ENCODE measurements at regions not wholly inside any gene's neighbourhood (a gene's known extent, or its start where the extent isn't known, plus 50 kb on each side); places are given as distances from the start of the nearest gene placed in this dataset.

DNA sequence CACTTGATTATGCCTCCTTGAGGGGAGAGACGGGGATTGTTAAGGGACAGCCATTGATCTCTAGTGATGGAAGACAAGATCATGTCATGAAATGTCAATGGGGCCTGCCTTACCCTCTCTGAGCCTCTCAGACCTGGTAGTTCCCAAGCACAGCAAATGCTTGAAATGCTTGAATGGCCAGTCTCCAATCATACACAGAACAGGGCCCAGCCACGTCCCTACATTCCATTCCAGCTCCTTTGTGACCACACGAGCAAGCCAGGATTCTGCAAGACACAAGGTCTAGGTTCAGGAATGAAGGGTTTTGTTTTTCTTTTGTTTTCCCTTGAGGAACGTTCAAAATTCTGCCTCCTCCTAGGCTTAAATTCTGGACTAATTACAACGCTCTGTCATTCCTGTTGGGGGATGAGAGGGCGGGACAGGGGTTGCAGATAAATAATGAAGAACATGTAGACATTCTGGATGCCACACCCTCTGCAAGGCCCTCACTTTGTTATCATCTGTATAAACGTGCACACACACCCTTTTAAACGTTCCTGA is 98.1 kb upstream of the YPEL5 start:
- no peak for DNase-seq

DNA sequence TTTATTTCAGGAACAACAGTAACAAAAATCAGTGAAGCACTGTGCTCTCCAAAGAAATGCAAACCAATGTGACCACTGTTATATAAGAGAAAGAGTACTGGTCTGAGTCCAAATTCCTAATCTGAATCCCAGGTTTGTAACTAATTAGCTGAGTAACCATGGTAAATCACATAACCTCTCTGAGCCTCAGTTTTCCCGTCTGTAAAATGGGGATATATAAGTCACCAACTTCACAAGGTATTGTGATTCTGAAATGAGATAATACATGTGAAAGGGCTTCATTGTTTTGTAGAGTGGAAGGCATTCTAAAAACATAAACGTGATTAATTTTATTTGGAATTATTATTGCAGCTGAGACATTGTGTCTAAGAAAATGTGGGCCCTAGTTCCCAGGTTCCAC is 91.3 kb upstream of the YPEL5 start:
- no peak for DNase-seq

DNA sequence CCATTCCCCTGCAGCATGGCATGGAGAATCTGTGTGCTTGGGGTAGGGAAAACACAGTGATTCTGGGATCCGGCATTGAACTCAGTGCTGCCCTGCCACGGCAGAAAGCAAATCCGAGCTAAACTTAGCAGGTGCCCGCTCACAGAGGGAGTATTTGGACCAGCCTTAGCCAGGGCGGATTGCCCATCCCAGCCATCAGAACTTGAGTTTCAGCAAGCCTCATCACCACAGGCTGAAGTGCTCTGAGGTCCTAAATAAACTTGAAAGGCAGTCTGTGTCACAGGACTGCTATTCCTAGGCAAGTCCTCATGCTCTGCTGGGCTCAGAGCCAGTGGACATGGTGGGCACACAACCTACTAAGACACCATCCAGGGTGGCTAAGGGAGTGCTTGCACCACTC is 86.2 kb upstream of the YPEL5 start:
- no peak for DNase-seq

DNA sequence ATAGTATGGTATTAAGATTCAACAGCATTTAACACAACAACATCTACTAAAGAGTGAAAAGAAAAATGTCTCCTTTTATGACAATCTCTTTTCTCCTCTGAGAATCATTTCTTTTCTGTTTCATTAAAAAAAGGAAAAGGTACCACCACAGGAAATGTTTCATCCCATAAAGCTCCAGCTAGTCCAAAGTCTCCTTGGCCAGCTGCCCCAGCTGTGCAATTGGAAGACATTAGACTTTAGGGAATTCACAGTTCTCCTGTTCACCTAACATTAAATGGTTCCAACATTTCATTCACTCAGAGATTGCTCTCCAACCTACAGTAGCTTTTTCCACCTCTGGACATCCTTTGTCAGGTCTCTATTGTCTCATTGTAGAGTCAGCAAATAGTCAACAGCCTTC is 78.7 kb upstream of the YPEL5 start:
- no peak for DNase-seq

DNA sequence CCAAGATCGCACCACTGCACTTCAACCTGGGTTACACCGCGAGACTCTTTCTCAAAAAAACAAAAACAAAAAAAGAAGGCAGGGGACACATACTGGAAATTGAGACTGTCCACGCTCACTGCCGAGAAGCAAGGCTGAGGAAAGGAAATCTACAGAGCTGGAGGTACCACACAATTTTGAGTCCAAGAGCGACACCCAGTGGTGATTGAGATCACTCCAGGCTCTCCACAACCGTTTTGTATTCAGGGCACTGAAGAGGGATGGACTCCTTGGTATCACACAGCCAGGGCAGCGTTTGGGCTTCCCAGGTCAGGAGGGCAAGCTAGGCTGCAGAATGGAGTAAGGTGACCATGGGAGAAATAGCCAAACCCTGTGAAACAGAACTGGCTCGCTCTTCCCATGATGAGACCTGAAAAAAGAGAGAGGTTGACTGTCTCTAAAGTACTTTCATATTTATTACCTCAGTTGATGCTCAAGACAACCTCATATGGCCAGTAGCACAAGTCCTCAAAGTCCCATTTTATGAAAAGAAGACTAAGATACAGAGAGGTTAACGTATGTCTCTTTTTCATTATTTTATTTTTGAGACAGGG is 74.5 kb upstream of the YPEL5 start:
- peak; percentile 15 for DNase-seq

DNA sequence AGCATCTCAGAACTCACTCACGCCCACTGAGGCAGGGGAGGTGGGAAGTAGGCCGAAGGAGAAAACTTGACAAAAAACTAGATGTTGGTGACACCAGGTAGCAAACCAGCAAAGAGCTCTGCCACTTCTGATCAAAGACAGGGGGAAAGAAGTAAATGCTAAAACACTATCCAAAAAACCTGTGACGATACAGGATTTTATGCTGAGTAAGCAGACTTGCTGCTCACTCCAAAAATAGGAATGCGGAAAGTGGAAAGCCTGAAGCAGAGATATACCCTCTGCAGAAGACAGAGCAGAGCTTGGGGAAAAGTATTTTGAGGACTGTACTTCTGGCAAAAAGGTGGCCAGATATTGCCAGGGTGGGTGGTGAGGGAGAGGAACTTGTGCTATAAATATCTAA is 73.3 kb upstream of the YPEL5 start:
- DNase-seq = no peak

DNA sequence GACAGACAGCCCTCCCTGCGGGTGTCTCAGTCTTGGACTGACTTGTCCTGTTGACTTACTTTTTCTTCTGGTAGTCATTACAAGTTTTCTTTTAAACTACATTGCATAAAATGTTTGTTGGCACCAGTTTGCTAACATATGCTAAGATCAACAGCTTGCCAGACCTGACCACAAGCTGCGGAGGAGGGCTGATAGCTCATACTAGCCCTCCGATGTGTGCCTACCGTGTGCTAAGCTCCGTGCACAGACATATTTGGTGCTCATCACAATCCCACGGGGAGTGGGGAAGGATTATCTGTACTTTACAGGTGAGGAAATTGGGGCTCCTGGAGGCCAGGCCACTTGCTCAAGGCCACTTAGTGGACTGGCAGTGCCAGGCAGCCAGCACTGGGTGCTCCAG is 72.8 kb upstream of the YPEL5 start:
- no peak for DNase-seq

DNA sequence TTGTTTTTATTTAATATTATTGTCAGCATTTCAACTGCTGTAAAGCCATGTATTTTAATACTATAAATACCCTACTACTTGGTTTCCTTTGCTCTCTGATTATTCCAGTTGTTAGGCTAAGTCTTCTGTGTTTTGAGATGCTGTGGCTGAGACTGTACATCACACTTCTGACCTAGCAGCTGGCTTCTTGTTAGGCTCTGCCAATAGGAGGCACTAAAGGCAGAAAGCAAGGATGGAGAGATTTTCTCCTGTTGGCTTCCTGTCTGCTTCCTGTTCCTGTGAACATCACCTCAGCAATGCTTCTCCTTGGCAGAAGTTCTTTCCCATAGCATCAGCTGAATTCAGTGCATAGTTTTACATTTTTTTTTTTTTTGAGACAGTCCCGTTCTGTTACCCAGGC is 68.3 kb upstream of the YPEL5 start:
- no peak for DNase-seq

DNA sequence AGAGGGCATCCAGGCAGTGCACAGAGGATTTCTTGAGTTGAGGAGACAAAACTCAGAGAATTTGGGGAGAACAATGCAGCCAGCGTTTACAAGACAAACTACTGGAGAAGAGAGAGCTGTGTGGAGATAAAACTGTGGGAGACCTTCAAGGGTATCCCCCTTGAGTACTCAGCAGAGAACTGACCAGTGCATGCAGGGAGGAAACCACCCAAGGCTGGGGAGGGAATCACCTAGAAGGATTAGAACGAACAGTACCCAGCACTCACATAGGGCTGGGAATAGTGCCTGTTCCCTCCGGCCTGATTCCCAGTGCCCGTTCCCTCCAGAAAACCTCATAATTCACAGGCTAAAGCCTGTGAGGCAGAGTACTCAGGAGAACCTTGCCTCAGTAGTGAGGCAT is 61.9 kb upstream of the YPEL5 start:
- no peak for DNase-seq

DNA sequence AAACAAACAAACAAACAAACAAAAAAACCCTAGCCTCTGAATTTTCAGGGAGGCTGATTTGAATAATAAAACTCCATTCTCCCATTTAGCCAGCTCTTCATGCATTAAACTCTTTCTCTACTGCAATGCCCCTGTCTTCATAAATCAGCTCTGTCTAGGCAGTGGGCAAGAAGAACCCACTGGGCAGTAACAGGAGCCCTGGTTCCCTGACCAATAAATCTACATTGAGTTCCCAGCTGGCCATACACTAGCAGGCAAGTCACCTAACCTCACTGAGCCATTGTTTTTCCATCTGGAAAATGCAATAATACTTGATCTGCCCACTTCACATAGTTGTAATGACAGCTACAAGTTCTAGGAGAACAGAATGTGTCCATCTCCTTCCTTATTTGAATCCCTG is 57.6 kb upstream of the YPEL5 start:
- no peak for DNase-seq

DNA sequence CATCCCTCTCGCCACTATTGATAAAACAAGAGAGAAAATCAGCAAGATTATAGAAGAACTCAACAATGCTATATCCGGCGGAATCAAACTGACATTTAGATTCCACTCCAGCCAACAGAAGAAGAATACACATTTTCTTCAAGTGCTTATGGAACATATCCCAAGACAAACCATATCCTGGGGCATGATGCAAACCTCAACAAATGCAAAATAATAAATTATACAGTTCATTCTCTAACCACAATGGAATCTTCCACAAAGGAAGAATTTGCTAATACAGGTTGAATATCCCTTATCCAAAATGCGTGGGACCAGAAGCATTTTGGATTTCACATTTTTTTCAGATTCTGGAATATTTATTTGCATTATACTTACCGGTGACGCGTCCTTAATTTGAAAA is 51.4 kb upstream of the YPEL5 start:
- DNase-seq = no peak

DNA sequence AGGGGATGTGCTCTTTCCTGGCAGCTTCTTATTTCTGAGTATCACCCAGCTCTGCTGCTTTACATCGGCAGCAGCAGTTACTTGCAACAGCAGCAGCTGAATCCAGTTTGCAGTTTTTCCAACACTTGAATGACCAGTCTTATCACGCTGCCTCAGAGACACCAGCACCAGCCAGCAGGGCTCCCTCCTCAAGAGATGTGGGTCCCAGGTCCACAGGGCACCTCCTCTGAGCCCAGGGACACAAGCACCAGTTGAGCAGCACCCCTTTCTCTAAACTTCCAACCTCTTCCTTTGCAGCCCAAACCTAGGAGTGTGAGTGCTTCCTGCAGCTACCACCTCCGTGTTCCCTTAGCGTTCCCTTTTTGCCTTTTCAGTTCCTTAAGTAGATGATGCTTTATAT is 50.4 kb upstream of the YPEL5 start:
- DNase-seq = no peak

Data from activated CD4-positive, alpha-beta T cell treated with anti-CD3 and anti-CD28 coated beads for 1 hour (primary cell).